NCI-H2107 treated with DMSO at 0.1 percent for 48 hours (cell line): ENCODE measurements at regions not wholly inside any gene's neighbourhood (a gene's known extent, or its start where the extent isn't known, plus 50 kb on each side); places are given as distances from the start of the nearest gene placed in this dataset.
A peak's percentile ranks its signal among the peaks of the same experiment; 100 is the strongest.

ENCODE experiments used
- DNase-seq: peaks from one replicate; lab custom pipeline; 2025; ENCODE audit not compliant: unreplicated experiment; lab: John Stamatoyannopoulos, UW

- DNase-seq: no peak
These were observed 59.1 kb upstream of the BOD1L2 start for GRCh38 chr18:57087644-57088376.

DNA sequence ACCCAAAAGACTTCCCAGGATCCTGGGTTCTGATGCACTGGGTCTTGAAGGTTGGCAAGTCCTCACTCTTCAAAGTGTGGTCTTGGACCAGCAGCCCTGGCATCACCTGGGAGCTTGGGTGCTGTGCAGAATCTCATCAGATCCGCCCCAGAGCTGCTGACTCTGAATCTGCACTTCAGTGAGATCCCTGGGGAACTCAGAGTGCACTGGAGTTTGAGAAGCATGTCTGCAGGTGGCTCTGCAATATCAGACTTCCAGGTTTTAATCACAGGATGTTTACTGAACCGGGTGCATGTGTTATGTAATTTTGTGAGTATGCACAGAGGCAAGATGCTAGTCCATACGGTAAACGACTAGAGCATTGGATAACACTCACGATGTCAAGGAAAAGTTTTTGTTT, 58.0 kb upstream of the BOD1L2 start:
- DNase-seq: peak; percentile 97

- no peak for DNase-seq
These were observed 57.2 kb upstream of the BOD1L2 start for GRCh38 chr18:57089702-57090101.

DNA sequence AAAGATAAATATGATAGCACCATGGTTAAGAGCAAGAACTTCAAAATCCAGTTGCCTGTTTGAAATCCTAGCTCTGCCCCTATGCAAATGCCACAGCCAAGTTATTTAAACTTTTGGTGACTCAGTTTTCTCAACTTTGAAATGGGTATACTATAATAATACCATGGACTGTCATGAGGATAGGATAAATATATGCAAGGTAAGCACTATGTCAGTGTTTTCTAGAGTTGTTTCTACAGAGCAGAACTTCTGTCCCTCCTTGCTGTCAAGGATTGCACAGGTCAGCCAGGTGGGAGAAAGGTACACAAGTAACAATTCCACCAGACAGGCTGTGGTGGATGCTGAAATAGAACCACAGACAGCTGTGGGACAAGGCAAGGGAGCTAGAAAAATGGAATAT, 55.7 kb upstream of the BOD1L2 start:
- DNase-seq: no peak

GRCh38 chr18:57094175-57094574, 52.7 kb upstream of the BOD1L2 start:
- no peak for DNase-seq

GRCh38 chr18:57095884-57096283, 51.0 kb upstream of the BOD1L2 start:
- DNase-seq: peak; percentile 71
